GM12892 (cell line): ENCODE measurements at regions not wholly inside any gene's neighbourhood (a gene's known extent, or its start where the extent isn't known, plus 50 kb on each side); places are given as distances from the start of the nearest gene placed in this dataset.

Experiments
- POLR2A ChIP-seq: IDR thresholded peaks from 2 replicates; pipeline ENCODE4 v1.6.1; 2011; ENCODE audit warnings: low read depth, low read length, control low read depth
- POLR2AphosphoS5 ChIP-seq: IDR thresholded peaks from 2 replicates; pipeline ENCODE4 v1.6.1; 2011; ENCODE audit warnings: low read depth, low read length, control low read depth

DNA sequence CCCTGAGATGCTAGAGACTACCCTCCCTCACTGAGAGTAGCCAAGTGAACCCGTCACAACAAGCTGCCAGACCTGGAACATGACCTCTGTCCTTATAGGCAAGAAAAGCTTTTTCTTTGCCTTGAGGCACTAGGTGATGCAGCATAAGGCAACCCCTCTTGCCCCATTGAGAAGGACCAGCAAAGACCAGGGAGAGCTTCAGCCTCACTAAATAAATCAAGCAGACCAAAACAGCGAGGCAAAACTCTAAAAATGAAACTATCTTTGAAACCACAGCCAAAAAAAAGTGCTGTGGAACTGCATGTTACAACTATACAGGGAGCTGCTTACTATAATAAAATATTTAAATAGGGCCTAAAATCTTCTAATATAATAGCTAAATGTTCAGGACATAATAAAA is 62.6 kb upstream of the FAM83B start:
- no peak for TF ChIP-seq POLR2A
- TF ChIP-seq POLR2AphosphoS5 = no peak
